HG03575 (cell line): ENCODE measurements at regions not wholly inside any gene's neighbourhood (a gene's known extent, or its start where the extent isn't known, plus 50 kb on each side); places are given as distances from the start of the nearest gene placed in this dataset.
"Not testable (repeated sequence)": the region's sequence is repeated elsewhere in the genome, so short reads cannot be mapped to it uniquely, and the experiment has no call there.

Experiments used
- ATAC-seq: cut with Tn5 transposase; IDR thresholded peaks from one replicate; pipeline ENCODE4 v1.9.1; 2021; ENCODE audit not compliant: unreplicated experiment, insufficient number of reproducible peaks, low FRiP score; ENCODE audit errors: extremely low read depth

GRCh38 chr7:96824686-96825085 is 115.0 kb upstream of the SEM1 start:
- no peak for ATAC-seq

- ATAC-seq = no peak
These were observed 115.6 kb upstream of the SEM1 start for GRCh38 chr7:96825285-96825684.

- no peak for ATAC-seq
These were observed 116.4 kb upstream of the SEM1 start for GRCh38 chr7:96826089-96826488.

GRCh38 chr7:96827701-96828100 is 118.1 kb upstream of the SEM1 start:
- no peak for ATAC-seq

- not testable (repeated sequence) for ATAC-seq
These were observed 119.5 kb upstream of the SEM1 start for GRCh38 chr7:96829121-96829520.

GRCh38 chr7:96831446-96831845 is 121.8 kb upstream of the SEM1 start:
- no peak for ATAC-seq

GRCh38 chr7:96832092-96832662 is 122.5 kb upstream of the SEM1 start:
- no peak for ATAC-seq

- no peak for ATAC-seq
These were observed 124.2 kb upstream of the SEM1 start for GRCh38 chr7:96833676-96834453.

GRCh38 chr7:96836456-96836855 is 126.8 kb upstream of the SEM1 start:
- no peak for ATAC-seq

GRCh38 chr7:96837593-96837992 is 127.9 kb upstream of the SEM1 start:
- ATAC-seq = peak; percentile 95

- no peak for ATAC-seq
These were observed 128.8 kb upstream of the SEM1 start for GRCh38 chr7:96838481-96838880.

- ATAC-seq = no peak
These were observed 145.5 kb upstream of the SEM1 start for GRCh38 chr7:96855139-96855538.

- no peak for ATAC-seq
These were observed 146.0 kb upstream of the SEM1 start for GRCh38 chr7:96855691-96856090.

GRCh38 chr7:96869538-96869937 is 135.8 kb upstream of the DLX6 start:
- no peak for ATAC-seq

- no peak for ATAC-seq
These were observed 135.2 kb upstream of the DLX6 start for GRCh38 chr7:96870185-96870584.

- no peak for ATAC-seq
These were observed 134.4 kb upstream of the DLX6 start for GRCh38 chr7:96870934-96871333.

GRCh38 chr7:96887426-96887825 is 117.9 kb upstream of the DLX6 start:
- ATAC-seq = no peak

GRCh38 chr7:96899108-96899507 is 106.2 kb upstream of the DLX6 start:
- ATAC-seq = no peak

GRCh38 chr7:96901822-96902445 is 103.4 kb upstream of the DLX6 start:
- no peak for ATAC-seq

- ATAC-seq = no peak
These were observed 101.4 kb upstream of the DLX6 start for GRCh38 chr7:96903906-96904305.
